ENCODE measurements at regions not wholly inside any gene's neighbourhood (a gene's known extent, or its start where the extent isn't known, plus 50 kb on each side); places are given as distances from the start of the nearest gene placed in this dataset.

DNA sequence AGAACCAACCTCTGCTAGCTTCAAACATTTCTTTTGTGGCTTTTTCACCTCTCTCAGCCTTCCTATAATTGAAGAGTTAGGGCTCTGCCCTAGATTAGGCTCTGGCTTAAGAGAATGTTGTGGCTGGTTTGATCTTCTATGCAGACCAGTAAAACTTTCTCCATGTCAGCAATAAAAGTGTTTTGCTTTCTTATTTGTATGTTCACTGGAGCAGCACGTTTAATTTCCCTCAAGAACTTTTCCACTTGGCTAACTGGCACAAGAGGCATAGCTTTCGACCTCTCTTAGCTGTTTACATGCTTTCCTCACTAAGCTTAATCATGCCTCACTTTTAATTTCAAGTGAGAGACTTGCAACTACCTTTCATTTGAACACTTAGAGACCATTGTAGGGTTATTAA, 964.7 kb downstream of the ROBO2 start:
- Histone ChIP-seq H3K27ac (ENCODE audit: extremely low read length, insufficient read depth, low read length) (no peak overlapping the region), H3K9ac (ENCODE audit: insufficient read depth, low read depth, low read length) (no peak overlapping the region), H4K20me1 (ENCODE audit: insufficient read depth, low read length) (no peaks in the 10 kb centered on the region), H3K4me1 (ENCODE audit: insufficient read depth, low read length) (no peaks in the 10 kb centered on the region), H3K36me3 (replicated peaks in 1 of 2; ENCODE audit: control insufficient read depth in 1 of 2, insufficient read depth in 2 of 2, low read length in 2 of 2) (no peaks in the 10 kb centered on the region), H3K79me2 (ENCODE audit: insufficient read depth, low read length) (no peaks in the 10 kb centered on the region), H3K4me3 (replicated peaks in 1 of 3; ENCODE audit: insufficient read depth in 1 of 3, low read depth in 2 of 3, low read length in 3 of 3) (no peak overlapping the region), H3K9me3 (ENCODE audit: low read length) (no peaks in the 10 kb centered on the region), H3K27me3 (ENCODE audit: control insufficient read depth in 1 of 2, insufficient read depth in 2 of 2, low read length in 2 of 2) (no peaks in the 10 kb centered on the region), H3K4me2 (ENCODE audit: low read depth, low read length) (no peak overlapping the region), H2AFZ (ENCODE audit: low read length) (no peak overlapping the region)
- TF ChIP-seq SNAPC5 (CRISPR knock-in tag; IDR thresholded peaks at IDR 0.05; ENCODE audit: borderline replicate concordance) = no peak
- TF ChIP-seq KLF6 (CRISPR knock-in tag; IDR thresholded peaks at IDR 0.05) = no peak
- peak; percentile 31; the same call in 1 of the 2 replicates for TF ChIP-seq MAFF (IDR thresholded peaks at IDR 0.05; ENCODE audit: low read depth, low read length)
- TF ChIP-seq MAFK (conservative IDR thresholded peaks at IDR 0.05 in 1 of 2, IDR thresholded peaks at IDR 0.05 in 1 of 2; ENCODE audit: low read length in 2 of 2) = peak in 1 of 2 experiments; percentile 56; a peak in 3 of 4 replicates
- no peak for TF ChIP-seq CBX1 (IDR thresholded peaks at IDR 0.05; ENCODE audit: low read depth)
- no peak for DNase-seq (ENCODE audit: low spot score)
- WGBS (ENCODE audit: low lambda C conversion rate) = 2% methylated on average over 2 of the region's 2 CpGs
- CTCF ChIA-PET (ENCODE audit: low intra/inter-chr PET ratio, low total read pairs) = no interaction called here
- FAIRE-seq = no peak
- in situ Hi-C loops (cut with HindIII; ENCODE audit: extremely low pct_ligation_motif_present, low pct_unique_long_range_greater_than_20kb) (no loop called here), intact Hi-C loops (cut with micrococcal nuclease; ENCODE audit: unreplicated experiment) (no loop called here)
- ATAC-seq = no peak
- no TSS peak for BruUV-seq (replicated peaks)
- POLR2A ChIA-PET = no interaction called here

- H3K79me2 ChIP-seq (ENCODE audit: insufficient read depth, low read length) = no peaks in the 10 kb centered on the region
- ATAC-seq (no peak), FAIRE-seq (no peak), DNase-seq (ENCODE audit: low spot score) (no peak)
- ChIA-PET POLR2A (no interaction called here), CTCF (ENCODE audit: low intra/inter-chr PET ratio, low total read pairs) (no interaction called here)
- no peak overlapping the region for H3K4me2 ChIP-seq (ENCODE audit: low read depth, low read length)
- no peaks in the 10 kb centered on the region for H3K27me3 ChIP-seq (ENCODE audit: control insufficient read depth in 1 of 2, insufficient read depth in 2 of 2, low read length in 2 of 2)
- H3K36me3 ChIP-seq (replicated peaks in 1 of 2; ENCODE audit: control insufficient read depth in 1 of 2, insufficient read depth in 2 of 2, low read length in 2 of 2) = no peaks in the 10 kb centered on the region
- WGBS (ENCODE audit: low lambda C conversion rate) = 0% methylated on average over 1 of the region's 1 CpG
- H4K20me1 ChIP-seq (ENCODE audit: insufficient read depth, low read length) = no peaks in the 10 kb centered on the region
- intact Hi-C loops (cut with micrococcal nuclease; ENCODE audit: unreplicated experiment) (no loop called here), in situ Hi-C loops (cut with HindIII; ENCODE audit: extremely low pct_ligation_motif_present, low pct_unique_long_range_greater_than_20kb) (no loop called here)
- no peaks in the 10 kb centered on the region for H3K9me3 ChIP-seq (ENCODE audit: low read length)
- no peak overlapping the region for H3K27ac ChIP-seq (ENCODE audit: extremely low read length, insufficient read depth, low read length)
- H2AFZ ChIP-seq (ENCODE audit: low read length) = no peak overlapping the region
- no peak overlapping the region for H3K9ac ChIP-seq (ENCODE audit: insufficient read depth, low read depth, low read length)
- H3K4me1 ChIP-seq (ENCODE audit: insufficient read depth, low read length) = no peaks in the 10 kb centered on the region
- no TSS peak for BruUV-seq (replicated peaks)
- H3K4me3 ChIP-seq (replicated peaks in 1 of 3; ENCODE audit: insufficient read depth in 1 of 3, low read depth in 2 of 3, low read length in 3 of 3) = no peak overlapping the region
- TF ChIP-seq, protein P1, sequence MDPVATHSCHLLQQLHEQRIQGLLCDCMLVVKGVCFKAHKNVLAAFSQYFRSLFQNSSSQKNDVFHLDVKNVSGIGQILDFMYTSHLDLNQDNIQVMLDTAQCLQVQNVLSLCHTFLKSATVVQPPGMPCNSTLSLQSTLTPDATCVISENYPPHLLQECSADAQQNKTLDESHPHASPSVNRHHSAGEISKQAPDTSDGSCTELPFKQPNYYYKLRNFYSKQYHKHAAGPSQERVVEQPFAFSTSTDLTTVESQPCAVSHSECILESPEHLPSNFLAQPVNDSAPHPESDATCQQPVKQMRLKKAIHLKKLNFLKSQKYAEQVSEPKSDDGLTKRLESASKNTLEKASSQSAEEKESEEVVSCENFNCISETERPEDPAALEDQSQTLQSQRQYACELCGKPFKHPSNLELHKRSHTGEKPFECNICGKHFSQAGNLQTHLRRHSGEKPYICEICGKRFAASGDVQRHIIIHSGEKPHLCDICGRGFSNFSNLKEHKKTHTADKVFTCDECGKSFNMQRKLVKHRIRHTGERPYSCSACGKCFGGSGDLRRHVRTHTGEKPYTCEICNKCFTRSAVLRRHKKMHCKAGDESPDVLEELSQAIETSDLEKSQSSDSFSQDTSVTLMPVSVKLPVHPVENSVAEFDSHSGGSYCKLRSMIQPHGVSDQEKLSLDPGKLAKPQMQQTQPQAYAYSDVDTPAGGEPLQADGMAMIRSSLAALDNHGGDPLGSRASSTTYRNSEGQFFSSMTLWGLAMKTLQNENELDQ (CRISPR knock-in tag; IDR thresholded peaks at IDR 0.05; ENCODE audit: borderline replicate concordance) = no peak
- TF ChIP-seq FOXO1 (CRISPR knock-in tag; IDR thresholded peaks at IDR 0.05) (no peak), ZNF3 (CRISPR knock-in tag; IDR thresholded peaks at IDR 0.05) (no peak), ZNF281 (CRISPR knock-in tag; IDR thresholded peaks at IDR 0.05; ENCODE audit: borderline replicate concordance) (no peak), ZNF776 (CRISPR knock-in tag; IDR thresholded peaks at IDR 0.05) (no peak), ZNF30 (CRISPR knock-in tag; IDR thresholded peaks at IDR 0.05) (no peak)
- TF ChIP-seq, protein P2, sequence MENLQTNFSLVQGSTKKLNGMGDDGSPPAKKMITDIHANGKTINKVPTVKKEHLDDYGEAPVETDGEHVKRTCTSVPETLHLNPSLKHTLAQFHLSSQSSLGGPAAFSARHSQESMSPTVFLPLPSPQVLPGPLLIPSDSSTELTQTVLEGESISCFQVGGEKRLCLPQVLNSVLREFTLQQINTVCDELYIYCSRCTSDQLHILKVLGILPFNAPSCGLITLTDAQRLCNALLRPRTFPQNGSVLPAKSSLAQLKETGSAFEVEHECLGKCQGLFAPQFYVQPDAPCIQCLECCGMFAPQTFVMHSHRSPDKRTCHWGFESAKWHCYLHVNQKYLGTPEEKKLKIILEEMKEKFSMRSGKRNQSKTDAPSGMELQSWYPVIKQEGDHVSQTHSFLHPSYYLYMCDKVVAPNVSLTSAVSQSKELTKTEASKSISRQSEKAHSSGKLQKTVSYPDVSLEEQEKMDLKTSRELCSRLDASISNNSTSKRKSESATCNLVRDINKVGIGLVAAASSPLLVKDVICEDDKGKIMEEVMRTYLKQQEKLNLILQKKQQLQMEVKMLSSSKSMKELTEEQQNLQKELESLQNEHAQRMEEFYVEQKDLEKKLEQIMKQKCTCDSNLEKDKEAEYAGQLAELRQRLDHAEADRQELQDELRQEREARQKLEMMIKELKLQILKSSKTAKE (CRISPR knock-in tag; IDR thresholded peaks at IDR 0.05; ENCODE audit: borderline replicate concordance) = no peak
These were observed 973.8 kb downstream of the ROBO2 start for GRCh38 chr3:78013653-78014052.
